Hippocampal formation (tissue), 2 donors: ENCODE measurements at regions not wholly inside any gene's neighbourhood (a gene's known extent, or its start where the extent isn't known, plus 50 kb on each side); places are given as distances from the start of the nearest gene placed in this dataset.

Experiments
- DNase-seq, 2 donors: peaks; one replicate each; lab custom pipeline; 2025; lab: John Stamatoyannopoulos, UW

- no peak for DNase-seq
Observed at GRCh38 chr21:27134516-27134915, 167.6 kb upstream of the ADAMTS5 start.

DNA sequence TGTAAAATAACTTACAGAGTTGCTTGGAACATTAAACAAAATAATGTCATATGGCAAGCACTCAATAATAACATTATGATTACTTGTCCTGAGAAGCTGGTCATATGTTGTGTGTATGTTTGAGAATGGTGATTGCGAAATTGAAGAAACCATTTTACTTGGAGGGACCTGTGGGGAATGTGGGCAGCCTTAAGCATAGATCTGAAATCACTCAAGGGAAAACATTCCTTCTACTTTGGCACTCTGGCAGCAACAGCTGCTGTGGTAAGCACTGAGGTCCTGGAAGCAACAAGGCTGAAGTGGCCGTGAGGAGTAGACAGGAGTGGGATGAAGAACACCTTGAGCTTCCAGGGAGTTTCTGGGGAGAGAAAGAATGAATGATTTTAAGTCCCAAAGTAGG, 165.4 kb upstream of the ADAMTS5 start:
- no peak for DNase-seq

GRCh38 chr21:27130154-27130553, 163.3 kb upstream of the ADAMTS5 start:
- no peak for DNase-seq

- DNase-seq, result no peak
Observed at GRCh38 chr21:27129694-27130093, 162.8 kb upstream of the ADAMTS5 start.

GRCh38 chr21:27129215-27129614, 162.3 kb upstream of the ADAMTS5 start:
- no peak for DNase-seq

- DNase-seq, result no peak
Observed at GRCh38 chr21:27126140-27126539, 159.3 kb upstream of the ADAMTS5 start.

DNA sequence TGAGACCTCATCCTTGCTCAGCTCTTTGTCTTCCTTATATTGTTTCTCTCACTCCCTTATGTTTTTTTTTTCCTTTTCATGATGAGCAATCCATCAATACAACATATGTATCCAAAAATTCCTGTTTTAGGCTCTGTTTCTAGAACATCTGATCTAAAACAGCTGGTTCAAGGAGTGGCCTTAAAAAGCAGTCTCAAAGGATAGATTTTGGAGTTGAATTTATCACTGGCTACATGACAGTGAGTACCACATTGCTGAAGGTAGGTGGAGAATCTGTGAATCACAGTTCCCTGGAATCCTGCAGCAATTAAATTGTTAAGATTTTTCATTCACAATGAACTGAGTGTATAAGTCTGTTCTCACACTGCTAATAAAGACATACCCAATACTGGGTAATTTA, 155.8 kb upstream of the ADAMTS5 start:
- DNase-seq, result no peak

DNA sequence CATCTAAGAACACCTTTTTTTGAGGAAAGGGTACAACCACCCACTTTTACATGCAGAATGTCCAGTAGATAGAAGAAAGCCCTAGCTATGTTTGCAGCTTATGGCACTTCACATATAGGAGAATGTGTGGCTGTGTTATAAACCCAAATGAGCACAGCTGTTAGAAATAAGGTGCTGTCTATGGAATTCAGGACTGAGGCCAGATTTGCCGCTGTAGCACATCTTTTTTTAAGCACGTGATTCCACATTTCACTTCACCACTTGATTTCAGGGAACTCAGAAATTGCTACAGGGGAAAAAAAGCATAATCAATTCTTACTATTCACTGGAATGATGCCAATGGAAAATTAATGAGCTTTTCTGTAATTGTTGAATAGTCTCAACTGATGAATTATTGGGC, 147.2 kb upstream of the ADAMTS5 start:
- no peak for DNase-seq

DNA sequence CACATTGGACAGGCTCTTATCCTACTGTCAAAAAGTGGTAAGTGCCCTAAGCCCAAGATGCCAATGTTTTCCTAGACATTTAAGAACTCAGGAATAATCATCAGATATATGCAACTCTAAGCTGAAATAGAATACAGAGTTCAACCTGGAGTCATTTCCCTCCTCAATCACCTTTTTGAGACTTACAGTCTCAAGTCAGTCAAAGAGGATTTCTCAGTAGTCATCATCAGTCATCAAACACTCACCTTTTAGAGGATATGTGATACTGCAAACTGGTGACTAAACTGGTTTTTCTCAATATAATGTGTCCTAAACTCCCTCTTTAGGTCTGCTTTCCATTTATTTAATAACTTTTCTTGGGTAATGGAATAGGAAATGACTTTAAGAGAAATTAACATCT, 145.3 kb upstream of the ADAMTS5 start:
- no peak for DNase-seq

DNA sequence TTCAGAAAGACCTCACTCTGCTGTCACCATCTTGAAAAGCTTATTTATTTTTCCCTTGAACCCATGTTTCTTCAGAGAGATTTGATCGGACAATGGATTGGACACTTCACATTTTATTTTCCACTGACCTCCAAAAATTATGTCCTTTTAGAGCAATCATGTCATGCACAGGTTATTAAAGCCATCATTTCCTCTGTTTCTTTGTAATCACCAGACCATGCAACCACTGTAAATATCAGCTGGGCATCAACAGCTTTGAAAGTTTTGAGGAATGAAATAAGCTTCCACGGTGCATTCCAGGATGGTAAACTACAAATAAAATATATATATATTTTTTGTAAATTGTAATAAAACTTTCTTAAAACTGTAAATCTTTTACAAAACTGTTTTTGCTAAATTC, 144.1 kb upstream of the ADAMTS5 start:
- DNase-seq, result no peak

- no peak for DNase-seq
Observed at GRCh38 chr21:27108701-27109100, 141.8 kb upstream of the ADAMTS5 start.

DNA sequence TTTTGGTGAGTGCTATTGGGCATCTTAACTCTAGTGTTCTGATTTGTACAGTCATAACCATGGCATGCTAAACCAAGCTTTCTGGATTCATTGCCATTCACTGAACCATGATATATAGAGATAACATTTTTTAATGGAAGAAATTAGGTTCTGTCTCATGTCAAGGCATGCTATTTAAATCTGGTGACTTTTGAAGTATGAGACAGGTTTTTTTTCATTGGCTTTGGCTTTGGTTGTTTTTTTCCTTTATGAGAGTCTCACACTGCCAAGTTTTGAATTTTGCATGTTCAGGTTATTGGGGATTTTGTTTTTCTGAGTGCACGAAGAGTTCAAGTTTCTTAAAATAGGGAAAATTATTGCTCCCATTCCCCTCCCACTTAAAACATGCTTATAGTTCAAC, 141.3 kb upstream of the ADAMTS5 start:
- DNase-seq, result no peak

DNA sequence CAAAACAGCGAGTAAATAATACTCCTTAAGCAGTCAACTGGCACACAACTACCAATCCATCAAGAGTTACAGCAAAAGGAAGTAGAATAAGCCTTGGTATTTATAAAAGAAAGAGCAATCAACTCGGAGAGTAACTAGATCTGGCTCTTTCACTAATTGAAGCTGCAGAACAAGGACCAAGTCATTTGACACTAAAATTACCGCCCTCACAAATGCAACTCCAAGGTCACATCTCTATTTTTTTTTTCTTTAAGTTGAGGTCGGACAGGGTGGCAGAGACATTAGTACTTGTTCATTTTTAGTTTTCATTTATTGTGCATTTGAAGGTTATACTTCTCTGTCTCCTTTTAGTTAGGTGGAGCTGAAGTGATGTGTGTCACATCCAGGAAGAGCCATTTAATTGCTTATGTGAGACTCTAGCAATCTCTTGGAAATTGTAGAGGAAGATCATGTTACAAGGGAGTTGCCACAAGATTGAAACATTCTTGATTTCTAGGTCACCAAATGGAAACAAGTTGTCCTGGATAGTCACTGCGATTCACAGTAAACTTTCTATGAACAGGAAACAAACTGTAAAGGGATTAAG, 138.1 kb upstream of the ADAMTS5 start:
- DNase-seq, result no peak

DNA sequence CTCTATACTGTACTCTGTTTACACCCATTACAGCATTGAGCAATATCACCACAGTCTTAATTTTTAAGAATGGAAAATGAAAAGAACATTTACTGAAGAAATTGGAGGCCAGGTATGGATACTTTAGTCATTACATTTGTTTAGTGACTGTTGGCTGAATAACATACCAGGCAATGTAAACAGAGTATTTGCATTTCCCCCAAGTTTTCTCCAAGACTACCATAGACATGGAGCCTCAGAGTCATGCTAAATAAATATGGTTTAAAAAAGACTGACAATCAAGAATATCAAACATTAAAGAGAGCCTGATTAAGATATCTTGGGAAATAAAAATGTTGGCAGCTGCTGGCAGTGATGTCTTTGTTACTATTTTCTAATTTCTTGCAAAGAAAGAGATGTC, 136.9 kb upstream of the ADAMTS5 start:
- DNase-seq, result no peak

DNA sequence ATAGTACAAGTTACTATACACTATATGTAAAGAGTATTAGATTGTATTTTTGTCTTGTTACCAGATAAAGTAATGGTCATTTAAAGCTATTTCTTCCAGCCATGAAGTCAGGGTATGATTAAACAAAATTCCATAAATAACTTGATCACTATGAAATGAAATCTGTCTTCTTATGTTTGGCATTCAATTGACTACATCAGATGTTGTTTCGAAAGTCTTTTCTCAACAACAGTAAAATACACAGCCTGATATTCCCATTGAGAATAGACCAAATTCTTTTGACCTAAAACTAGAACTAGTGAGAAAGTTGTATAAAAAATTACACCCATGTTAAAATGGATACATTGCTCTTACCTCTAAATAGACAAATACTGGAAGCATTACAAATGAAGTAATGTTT, 134.6 kb upstream of the ADAMTS5 start:
- DNase-seq, result no peak

DNA sequence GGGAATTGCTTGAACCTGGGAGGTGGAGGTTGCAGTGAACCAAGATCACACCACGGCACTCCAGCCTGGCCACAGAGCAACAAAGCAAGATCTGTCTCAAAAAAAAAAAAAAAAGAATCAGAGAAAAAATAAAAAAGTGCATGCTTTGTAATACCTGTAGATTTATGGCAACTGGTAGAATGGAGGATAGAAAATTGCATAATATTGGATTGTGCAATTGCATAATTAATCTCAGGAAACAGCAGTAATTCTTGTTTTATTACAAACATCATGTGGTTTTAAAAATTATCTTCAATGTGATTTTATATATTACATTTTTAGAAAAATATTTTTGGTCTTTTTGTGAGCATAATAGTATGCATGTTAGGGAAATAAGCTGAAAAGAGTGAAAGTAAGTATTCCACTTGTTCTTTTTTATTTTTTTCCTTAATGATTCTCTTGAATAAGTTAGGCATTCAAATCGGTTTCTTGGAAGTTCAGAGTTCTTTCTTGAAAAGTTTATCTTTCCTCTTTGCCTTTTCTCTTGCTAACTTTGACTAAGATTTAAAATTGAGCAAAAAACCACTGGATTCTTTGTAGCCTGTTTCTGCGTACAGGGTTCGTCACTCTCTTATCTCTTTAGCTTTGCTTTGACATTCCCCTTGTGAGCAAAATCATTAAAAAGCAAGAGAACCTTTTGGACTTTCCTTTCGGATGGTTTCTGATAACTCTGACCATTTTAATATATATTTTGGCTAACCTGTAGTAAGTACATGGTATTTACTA, 127.5 kb upstream of the ADAMTS5 start:
- no peak for DNase-seq

GRCh38 chr21:27086630-27087029, 119.7 kb upstream of the ADAMTS5 start:
- no peak for DNase-seq

DNA sequence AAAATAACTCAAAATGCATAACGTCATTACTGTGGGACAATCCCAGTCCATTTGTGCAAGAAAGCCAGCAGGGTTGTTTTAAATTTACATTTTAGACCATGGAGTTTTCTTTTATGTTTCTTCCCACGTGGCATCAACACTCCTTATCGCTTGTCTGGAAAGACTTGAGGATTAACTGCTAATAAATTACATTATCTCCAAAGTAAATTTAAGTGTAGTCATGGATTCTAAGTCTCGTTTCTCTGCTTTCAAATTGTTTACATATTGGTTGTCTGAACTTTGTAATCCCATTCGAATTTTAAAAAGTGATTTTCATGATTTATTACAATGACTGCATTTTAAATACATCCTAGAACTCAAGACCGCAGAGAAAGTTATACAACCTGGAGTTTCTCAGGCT, 119.3 kb upstream of the ADAMTS5 start:
- no peak for DNase-seq

DNA sequence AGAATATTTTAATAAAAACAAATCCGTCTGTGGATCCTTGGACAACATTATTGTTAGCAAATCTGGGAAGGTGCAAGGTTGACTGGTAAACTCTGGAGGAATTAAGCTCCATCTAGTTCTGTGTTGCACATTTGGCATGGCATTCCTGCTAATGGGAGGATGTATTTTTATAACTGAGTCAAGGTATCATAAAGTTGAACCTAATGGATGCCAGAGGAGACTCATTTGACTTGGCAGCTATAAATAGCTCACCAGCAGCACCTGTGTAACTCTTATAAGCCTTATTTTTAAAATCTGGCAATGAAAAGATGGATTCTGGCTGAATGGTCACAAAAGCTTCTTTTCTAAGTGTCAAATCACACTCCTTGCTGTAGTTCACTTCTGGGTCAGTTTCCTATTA, 118.5 kb upstream of the ADAMTS5 start:
- DNase-seq, result no peak

GRCh38 chr21:27083144-27083543, 116.3 kb upstream of the ADAMTS5 start:
- DNase-seq, result no peak

DNA sequence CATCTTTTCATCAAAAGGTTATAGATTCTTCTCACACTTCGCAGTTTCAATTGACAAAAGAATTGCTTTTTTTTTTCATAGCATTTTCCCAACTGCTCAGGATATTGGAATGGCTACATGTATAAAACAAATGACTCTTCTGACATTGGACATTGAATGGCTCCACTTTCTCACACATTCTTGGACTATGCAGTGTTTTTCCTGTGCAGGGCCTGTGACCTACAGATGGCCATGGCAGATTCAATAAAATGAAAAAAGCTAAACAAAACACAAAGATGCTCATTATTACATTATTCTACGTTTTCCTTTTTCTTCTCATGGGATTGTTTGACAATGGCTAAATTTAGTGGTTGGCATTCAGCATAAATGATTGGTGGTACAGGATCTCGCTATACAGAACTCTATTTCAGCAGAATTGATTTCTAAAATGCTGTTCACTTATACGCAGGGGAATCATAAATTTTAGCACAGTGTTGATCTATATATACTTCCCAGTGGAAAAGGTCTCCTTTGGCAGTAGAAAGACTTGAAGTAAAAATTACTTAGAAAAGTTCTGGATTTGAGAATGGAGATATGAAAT, 115.6 kb upstream of the ADAMTS5 start:
- no peak for DNase-seq

DNA sequence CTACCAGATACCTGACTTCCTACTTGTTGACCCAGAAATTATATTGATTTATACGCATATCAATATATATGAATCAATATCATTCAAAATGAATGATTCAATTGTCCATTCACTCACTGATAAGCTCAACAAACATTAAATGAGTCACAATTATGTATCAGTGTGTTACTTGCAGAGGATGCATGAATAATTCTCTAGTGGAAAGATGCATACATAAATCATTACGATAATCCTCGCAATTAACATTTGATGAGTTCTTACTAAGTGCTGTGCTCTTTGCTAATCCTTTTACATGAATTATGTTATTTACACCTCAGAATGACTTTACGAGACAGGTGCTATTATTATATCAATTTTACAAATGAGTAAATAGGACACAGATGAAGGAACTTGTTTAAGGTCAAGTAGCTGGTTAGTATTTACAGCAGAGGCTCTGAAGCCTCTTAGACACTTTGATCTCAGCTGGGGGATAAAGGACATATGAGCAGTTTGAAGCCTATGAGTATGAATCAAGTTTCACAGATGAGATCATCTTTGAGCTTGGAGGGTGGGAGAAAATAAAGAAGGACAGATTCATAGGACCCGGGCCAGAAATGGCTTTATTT, 112.8 kb upstream of the ADAMTS5 start:
- no peak for DNase-seq

- no peak for DNase-seq
Observed at GRCh38 chr21:27078915-27079314, 112.0 kb upstream of the ADAMTS5 start.
